ENCODE measurements at regions not wholly inside any gene's neighbourhood (a gene's known extent, or its start where the extent isn't known, plus 50 kb on each side); places are given as distances from the start of the nearest gene placed in this dataset.

GRCh38 chr20:52899041-52899608 lies 73.0 kb upstream of the TSHZ2 start:
- TF ChIP-seq CTCF (IDR thresholded peaks at IDR 0.05; ENCODE audit: low read depth, low read length) (no peak), EZH2phosphoT487 (IDR thresholded peaks at IDR 0.05; ENCODE audit: low read depth) (no peak)
